Parathyroid adenoma (tissue), 2 donors: ENCODE measurements at regions not wholly inside any gene's neighbourhood (a gene's known extent, or its start where the extent isn't known, plus 50 kb on each side); places are given as distances from the start of the nearest gene placed in this dataset.

Source experiments
- H2AFZ ChIP-seq: fragments of 300-600 bp; sonication (generic); one replicate; pipeline ENCODE4 v1.7.0; 2017; ENCODE audit warnings: antibody characterized with exemption, mild to moderate bottlenecking
- H3K27ac ChIP-seq: fragments of 300-600 bp; sonication (generic); one replicate; pipeline ENCODE4 v1.7.0; 2017
- H3K27me3 ChIP-seq: fragments of 300-600 bp; sonication (generic); one replicate; pipeline ENCODE4 v1.7.0; 2017; ENCODE audit warnings: low read length; ENCODE audit not compliant: control insufficient read depth, insufficient read depth
- H3K36me3 ChIP-seq: fragments of 300-600 bp; sonication (generic); one replicate; pipeline ENCODE4 v1.7.0; 2017; ENCODE audit warnings: low read length; ENCODE audit not compliant: control insufficient read depth, insufficient read depth
- H3K4me1 ChIP-seq: fragments of 300-600 bp; sonication (generic); one replicate; pipeline ENCODE4 v1.7.0; 2017; ENCODE audit warnings: control low read depth
- H3K4me2 ChIP-seq: fragments of 300-600 bp; sonication (generic); one replicate; pipeline ENCODE4 v1.7.0; 2017; ENCODE audit warnings: low read length
- H3K4me3 ChIP-seq: fragments of 300-600 bp; sonication (generic); one replicate; pipeline ENCODE4 v1.7.0; 2017; ENCODE audit warnings: low read depth, low read length
- H3K79me2 ChIP-seq: fragments of 300-600 bp; sonication (generic); one replicate; pipeline ENCODE4 v1.7.0; 2017; ENCODE audit warnings: control low read depth
- H3K9ac ChIP-seq: fragments of 300-600 bp; sonication (generic); one replicate; pipeline ENCODE4 v1.7.0; 2017; ENCODE audit warnings: mild to moderate bottlenecking
- H3K9me3 ChIP-seq: fragments of 300-600 bp; sonication (generic); one replicate; pipeline ENCODE4 v1.7.0; 2017; ENCODE audit warnings: low read length; ENCODE audit not compliant: control insufficient read depth
- CTCF ChIP-seq: fragments of 300-600 bp; sonication (generic); IDR thresholded peaks from one replicate; pipeline ENCODE4 v1.7.0; 2017; ENCODE audit warnings: antibody characterized with exemption, mild to moderate bottlenecking
- donor health status: primary hyperparathyroidism.

GRCh38 chr2:239723486-239724193 is 301.5 kb downstream of the NDUFA10 start:
- no peak overlapping the region for H2AFZ ChIP-seq
- no peaks in the 10 kb centered on the region for H3K36me3 ChIP-seq
- H3K4me2 ChIP-seq = no peak overlapping the region
- H3K79me2 ChIP-seq = no peaks in the 10 kb centered on the region
- H3K27ac ChIP-seq = no peak overlapping the region
- no peaks in the 10 kb centered on the region for H3K27me3 ChIP-seq
- no peak overlapping the region for H3K9ac ChIP-seq
- no peaks in the 10 kb centered on the region for H3K9me3 ChIP-seq
- H3K4me1 ChIP-seq = no peaks in the 10 kb centered on the region
- H3K4me3 ChIP-seq = no peak overlapping the region
- no peak for TF ChIP-seq CTCF

GRCh38 chr2:239722760-239723470 is 302.2 kb downstream of the NDUFA10 start:
- Histone ChIP-seq H3K36me3 (no peaks in the 10 kb centered on the region), H3K9me3 (no peaks in the 10 kb centered on the region), H3K9ac (no peak overlapping the region), H3K4me1 (no peaks in the 10 kb centered on the region), H3K27ac (no peak overlapping the region), H2AFZ (no peak overlapping the region), H3K4me2 (no peak overlapping the region), H3K4me3 (no peak overlapping the region), H3K79me2 (no peaks in the 10 kb centered on the region), H3K27me3 (no peaks in the 10 kb centered on the region)
- no peak for TF ChIP-seq CTCF

GRCh38 chr2:239721991-239722759 is 303.0 kb downstream of the NDUFA10 start:
- no peak overlapping the region for H3K9ac ChIP-seq
- H3K4me2 ChIP-seq = no peak overlapping the region
- no peaks in the 10 kb centered on the region for H3K4me1 ChIP-seq
- no peak overlapping the region for H2AFZ ChIP-seq
- no peaks in the 10 kb centered on the region for H3K9me3 ChIP-seq
- H3K36me3 ChIP-seq = no peaks in the 10 kb centered on the region
- H3K27me3 ChIP-seq = no peaks in the 10 kb centered on the region
- H3K4me3 ChIP-seq = no peak overlapping the region
- TF ChIP-seq CTCF = no peak
- H3K27ac ChIP-seq = no peak overlapping the region
- no peaks in the 10 kb centered on the region for H3K79me2 ChIP-seq

GRCh38 chr2:239721531-239721930 is 303.6 kb downstream of the NDUFA10 start:
- H3K36me3 ChIP-seq = no peaks in the 10 kb centered on the region
- H3K4me1 ChIP-seq = no peaks in the 10 kb centered on the region
- H3K9me3 ChIP-seq = no peaks in the 10 kb centered on the region
- no peak overlapping the region for H3K9ac ChIP-seq
- H3K4me2 ChIP-seq = no peak overlapping the region
- H3K79me2 ChIP-seq = no peaks in the 10 kb centered on the region
- H3K27me3 ChIP-seq = no peaks in the 10 kb centered on the region
- TF ChIP-seq CTCF = no peak
- H3K27ac ChIP-seq = no peak overlapping the region
- no peak overlapping the region for H3K4me3 ChIP-seq
- H2AFZ ChIP-seq = no peak overlapping the region
